Muscle layer of duodenum (tissue), 2 donors: ENCODE measurements at regions not wholly inside any gene's neighbourhood (a gene's known extent, or its start where the extent isn't known, plus 50 kb on each side); places are given as distances from the start of the nearest gene placed in this dataset.

Experiments used
- H3K27ac ChIP-seq: one replicate; pipeline ENCODE4 v1.7.0; 2013; ENCODE audit warnings: mild to moderate bottlenecking, low read length
- H3K27me3 ChIP-seq: one replicate; pipeline ENCODE4 v1.7.0; 2013; ENCODE audit warnings: low read depth, mild to moderate bottlenecking, control low read depth, low read length
- H3K36me3 ChIP-seq, 2 donors: one replicate each; pipeline ENCODE4 v1.7.0; 2013; ENCODE audit warnings: low read length in 2 of 2, control low read depth in 1 of 2, mild to moderate bottlenecking in 1 of 2; ENCODE audit not compliant: insufficient read depth in 2 of 2, control insufficient read depth in 1 of 2
- H3K4me1 ChIP-seq, 2 donors: one replicate each; pipeline ENCODE4 v1.7.0; 2013; ENCODE audit warnings: low read length in 2 of 2, mild to moderate bottlenecking in 2 of 2, control low read depth in 1 of 2, moderate library complexity in 1 of 2; ENCODE audit not compliant: insufficient read depth in 2 of 2, control insufficient read depth in 1 of 2
- H3K4me3 ChIP-seq, 2 donors: one replicate each; pipeline ENCODE4 v1.7.0; 2013; ENCODE audit warnings: low read length in 2 of 2, low read depth in 1 of 2, mild to moderate bottlenecking in 1 of 2
- H3K9me3 ChIP-seq, 2 donors: one replicate each; pipeline ENCODE4 v1.7.0; 2013; ENCODE audit warnings: low read length in 2 of 2, control low read depth in 1 of 2, mild to moderate bottlenecking in 1 of 2; ENCODE audit not compliant: control insufficient read depth in 1 of 2
- donor health status: healthy.

DNA sequence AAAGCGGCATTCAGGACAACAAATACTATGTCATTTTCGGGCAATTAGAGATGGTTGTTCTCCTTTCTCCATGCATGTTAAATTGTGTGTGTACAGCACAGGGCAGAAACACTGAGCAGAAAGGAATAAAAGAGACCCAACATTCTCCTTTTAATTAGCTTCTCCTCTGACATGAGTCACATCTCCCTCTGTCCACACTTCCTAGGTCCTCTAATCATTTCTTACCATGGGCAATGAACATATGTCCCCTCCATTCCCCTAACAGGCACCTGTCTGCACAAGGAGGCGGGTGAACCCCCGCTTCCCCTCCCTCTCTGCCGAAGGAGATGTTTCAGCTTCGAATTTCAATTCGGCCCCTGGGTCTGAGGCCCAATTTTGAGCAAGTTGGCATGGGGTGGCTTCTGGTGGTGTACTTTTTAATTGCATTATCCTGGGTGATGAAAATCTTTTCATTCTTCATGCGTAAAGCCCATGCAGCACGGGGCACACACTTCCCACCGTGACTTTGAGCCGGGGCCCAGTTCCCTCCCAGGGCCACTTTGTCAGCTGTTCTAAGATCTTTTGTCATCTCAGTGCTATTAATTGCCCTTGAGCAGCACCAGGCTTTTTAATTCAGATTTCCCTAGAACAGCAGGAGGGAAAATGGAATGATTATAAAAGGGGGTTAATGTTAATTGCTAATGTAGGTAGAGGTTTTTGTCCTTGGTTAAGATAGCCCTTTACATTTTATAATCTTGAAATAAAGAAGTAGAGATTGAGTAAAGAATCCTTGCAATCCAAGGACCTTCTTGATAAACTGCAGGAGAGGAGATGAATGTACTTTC is 219.5 kb upstream of the NRP1 start:
- Histone ChIP-seq H3K4me1 (peaks cover 0 to 10% of the 10 kb centered on the region in 2 donors), H3K27me3 (no peaks in the 10 kb centered on the region), H3K36me3 (no peaks in the 10 kb centered on the region), H3K4me3 (no peak overlapping the region), H3K27ac (no peak overlapping the region), H3K9me3 (no peaks in the 10 kb centered on the region)

- H3K4me3 ChIP-seq = no peak overlapping the region
Measured at GRCh38 chr10:33552290-33552689, 217.8 kb upstream of the NRP1 start.

GRCh38 chr10:33550811-33551210 is 216.3 kb upstream of the NRP1 start:
- Histone ChIP-seq H3K4me1 (no peaks in the 10 kb centered on the region), H3K9me3 (no peaks in the 10 kb centered on the region), H3K4me3 (no peak overlapping the region), H3K27ac (no peak overlapping the region), H3K27me3 (no peaks in the 10 kb centered on the region), H3K36me3 (no peaks in the 10 kb centered on the region)

More at GRCh38 chr10:33552290-33552689, 217.8 kb upstream of the NRP1 start:
- H3K9me3 ChIP-seq = no peaks in the 10 kb centered on the region
- H3K27me3 ChIP-seq = no peaks in the 10 kb centered on the region
- H3K4me1 ChIP-seq = peaks cover 0 to 4% of the 10 kb centered on the region in 2 donors
- no peaks in the 10 kb centered on the region for H3K36me3 ChIP-seq
- H3K27ac ChIP-seq = no peak overlapping the region

DNA sequence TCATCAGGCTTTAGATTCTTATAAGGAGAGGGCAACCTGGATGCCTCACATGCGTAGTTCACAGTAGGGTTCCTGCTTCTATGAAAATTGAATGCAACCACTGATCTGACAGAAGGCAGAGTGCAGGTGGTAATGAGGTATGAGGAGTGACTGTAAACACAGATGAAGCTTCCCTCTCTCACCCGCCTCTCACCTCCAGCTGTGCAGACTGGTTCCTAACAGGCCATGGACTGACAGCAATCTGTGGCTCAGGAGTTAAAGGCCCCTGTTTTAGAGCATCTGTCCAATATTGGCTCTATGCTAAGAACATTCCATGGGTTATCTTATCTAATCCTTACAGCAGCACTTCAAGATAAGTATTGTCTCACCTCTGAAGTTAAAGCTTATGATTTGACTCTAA is 213.5 kb upstream of the NRP1 start:
- no peaks in the 10 kb centered on the region for H3K36me3 ChIP-seq
- no peaks in the 10 kb centered on the region for H3K27me3 ChIP-seq
- H3K4me1 ChIP-seq = no peaks in the 10 kb centered on the region
- no peak overlapping the region for H3K4me3 ChIP-seq
- peaks cover 0 to 3% of the 10 kb centered on the region in 2 donors for H3K9me3 ChIP-seq
- no peak overlapping the region for H3K27ac ChIP-seq

DNA sequence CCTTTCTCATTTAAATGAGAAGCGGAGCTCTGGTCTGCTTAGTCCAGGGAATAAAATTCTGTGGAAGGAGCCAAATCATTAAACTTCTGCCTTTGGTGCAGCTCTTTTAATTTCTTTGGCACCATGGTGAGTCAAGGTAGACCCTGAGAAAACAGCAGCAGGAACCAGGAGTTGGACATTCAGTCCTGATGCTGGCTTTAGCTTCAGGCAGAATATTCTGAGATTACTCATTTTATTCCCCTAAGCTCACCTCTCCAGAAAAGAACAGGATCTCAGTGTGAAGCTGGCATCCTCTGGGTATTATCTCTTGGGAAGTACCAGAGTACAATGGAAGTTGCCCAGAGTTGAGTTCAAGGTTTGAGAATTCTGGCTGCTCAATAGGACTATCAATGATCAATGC is 211.6 kb upstream of the NRP1 start:
- Histone ChIP-seq H3K36me3 (no peaks in the 10 kb centered on the region), H3K27ac (no peak overlapping the region), H3K9me3 (peaks cover 0 to 3% of the 10 kb centered on the region in 2 donors), H3K27me3 (no peaks in the 10 kb centered on the region), H3K4me3 (no peak overlapping the region), H3K4me1 (no peaks in the 10 kb centered on the region)

GRCh38 chr10:33542752-33543505 is 208.5 kb upstream of the NRP1 start:
- Histone ChIP-seq H3K27ac (no peak overlapping the region), H3K27me3 (no peaks in the 10 kb centered on the region), H3K36me3 (no peaks in the 10 kb centered on the region), H3K4me1 (no peaks in the 10 kb centered on the region), H3K9me3 (peaks cover 0 to 3% of the 10 kb centered on the region in 2 donors), H3K4me3 (no peak overlapping the region)

DNA sequence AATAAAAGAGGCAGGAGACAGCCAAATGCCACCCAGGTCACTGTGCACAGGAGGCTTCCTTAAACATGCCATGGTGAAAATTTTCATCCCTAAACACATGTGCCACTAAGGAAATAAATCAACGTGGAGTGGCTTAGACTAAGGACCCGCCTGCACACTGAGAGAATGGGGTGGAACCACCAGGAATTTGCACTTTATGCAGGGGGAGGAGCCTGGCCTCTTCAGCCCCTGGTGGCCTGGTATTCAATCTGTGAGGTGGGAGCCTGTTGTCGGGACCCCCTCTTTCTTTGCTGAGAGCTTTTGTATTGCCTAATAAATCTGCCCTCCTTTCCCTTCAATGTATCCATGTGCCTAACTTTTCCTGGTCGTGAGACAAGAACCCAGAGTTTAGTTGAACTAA is 204.6 kb upstream of the NRP1 start:
- H3K4me1 ChIP-seq = no peaks in the 10 kb centered on the region
- H3K27ac ChIP-seq = no peak overlapping the region
- no peaks in the 10 kb centered on the region for H3K27me3 ChIP-seq
- peaks cover 0 to 3% of the 10 kb centered on the region in 2 donors for H3K9me3 ChIP-seq
- H3K4me3 ChIP-seq = no peak overlapping the region
- H3K36me3 ChIP-seq = no peaks in the 10 kb centered on the region

- H3K9me3 ChIP-seq = no peaks in the 10 kb centered on the region
- no peak overlapping the region for H3K27ac ChIP-seq
- H3K36me3 ChIP-seq = no peaks in the 10 kb centered on the region
- no peaks in the 10 kb centered on the region for H3K27me3 ChIP-seq
- no peak overlapping the region for H3K4me3 ChIP-seq
- H3K4me1 ChIP-seq = no peaks in the 10 kb centered on the region
Measured at GRCh38 chr10:33537066-33537465, 202.6 kb upstream of the NRP1 start.

- Histone ChIP-seq H3K27ac (no peak overlapping the region), H3K4me1 (no peaks in the 10 kb centered on the region), H3K27me3 (no peaks in the 10 kb centered on the region), H3K36me3 (no peaks in the 10 kb centered on the region), H3K9me3 (no peaks in the 10 kb centered on the region), H3K4me3 (no peak overlapping the region)
Measured at GRCh38 chr10:33536508-33536907, 202.0 kb upstream of the NRP1 start.

- Histone ChIP-seq H3K27me3 (no peaks in the 10 kb centered on the region), H3K36me3 (no peaks in the 10 kb centered on the region), H3K27ac (no peak overlapping the region), H3K4me3 (no peak overlapping the region), H3K4me1 (no peaks in the 10 kb centered on the region), H3K9me3 (no peaks in the 10 kb centered on the region)
Measured at GRCh38 chr10:33535866-33536265, 201.4 kb upstream of the NRP1 start.

DNA sequence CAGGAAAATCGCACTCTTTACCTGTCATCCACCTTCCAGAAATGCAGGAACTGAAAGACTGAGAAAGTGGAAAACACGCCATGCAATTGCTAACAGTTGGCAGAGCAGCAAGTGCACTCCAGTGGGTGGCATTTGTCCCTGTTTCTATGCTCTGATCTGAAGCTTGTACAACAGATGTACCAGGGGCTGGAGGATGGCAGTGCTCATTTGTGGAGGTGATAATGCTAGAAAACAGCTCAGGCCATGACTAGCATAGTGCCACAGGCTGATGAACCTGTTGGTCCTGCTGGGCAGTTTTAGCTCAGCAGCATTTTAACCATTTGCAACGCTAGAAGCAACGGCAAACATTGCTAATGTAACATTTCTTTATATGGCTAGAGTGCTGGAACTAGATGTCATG is 199.9 kb upstream of the NRP1 start:
- no peaks in the 10 kb centered on the region for H3K27me3 ChIP-seq
- no peaks in the 10 kb centered on the region for H3K9me3 ChIP-seq
- no peaks in the 10 kb centered on the region for H3K36me3 ChIP-seq
- H3K4me1 ChIP-seq = no peaks in the 10 kb centered on the region
- H3K4me3 ChIP-seq = no peak overlapping the region
- H3K27ac ChIP-seq = no peak overlapping the region
